ENCODE measurements at regions not wholly inside any gene's neighbourhood (a gene's known extent, or its start where the extent isn't known, plus 50 kb on each side); places are given as distances from the start of the nearest gene placed in this dataset.

- TF ChIP-seq CTCF (conservative IDR thresholded peaks at IDR 0.05; ENCODE audit: control insufficient read depth, insufficient read depth, low read depth, low read length), result no peak
- DNase-seq (ENCODE audit: low read depth), result no peak
- H3K4me3 ChIP-seq (ENCODE audit: control insufficient read depth, low read depth, low read length), result no peak overlapping the region
These were observed 495.7 kb upstream of the TPK1 start for GRCh38 chr7:145331522-145331921.

GRCh38 chr7:145331076-145331475, 495.2 kb upstream of the TPK1 start:
- no peak overlapping the region for H3K4me3 ChIP-seq (ENCODE audit: control insufficient read depth, low read depth, low read length)
- no peak for DNase-seq (ENCODE audit: low read depth)
- TF ChIP-seq CTCF (conservative IDR thresholded peaks at IDR 0.05; ENCODE audit: control insufficient read depth, insufficient read depth, low read depth, low read length), result no peak

- no peak for TF ChIP-seq CTCF (conservative IDR thresholded peaks at IDR 0.05; ENCODE audit: control insufficient read depth, insufficient read depth, low read depth, low read length)
- H3K4me3 ChIP-seq (ENCODE audit: control insufficient read depth, low read depth, low read length), result no peak overlapping the region
These were observed 491.8 kb upstream of the TPK1 start for GRCh38 chr7:145327646-145328045.

GRCh38 chr7:145324081-145324480, 488.2 kb upstream of the TPK1 start:
- no peak for TF ChIP-seq CTCF (conservative IDR thresholded peaks at IDR 0.05; ENCODE audit: control insufficient read depth, insufficient read depth, low read depth, low read length)
- H3K4me3 ChIP-seq (ENCODE audit: control insufficient read depth, low read depth, low read length), result no peak overlapping the region
- no peak for DNase-seq (ENCODE audit: low read depth)

More at GRCh38 chr7:145327646-145328045, 491.8 kb upstream of the TPK1 start:
- DNase-seq (ENCODE audit: low read depth), result no peak

- no peak for DNase-seq (ENCODE audit: low read depth)
- H3K4me3 ChIP-seq (ENCODE audit: control insufficient read depth, low read depth, low read length), result no peak overlapping the region
- no peak for TF ChIP-seq CTCF (conservative IDR thresholded peaks at IDR 0.05; ENCODE audit: control insufficient read depth, insufficient read depth, low read depth, low read length)
These were observed 477.7 kb upstream of the TPK1 start for GRCh38 chr7:145313551-145313950.

GRCh38 chr7:145293754-145294153, 457.9 kb upstream of the TPK1 start:
- H3K4me3 ChIP-seq (ENCODE audit: control insufficient read depth, low read depth, low read length), result no peak overlapping the region
- no peak for DNase-seq (ENCODE audit: low read depth)
- TF ChIP-seq CTCF (conservative IDR thresholded peaks at IDR 0.05; ENCODE audit: control insufficient read depth, insufficient read depth, low read depth, low read length), result no peak

- DNase-seq (ENCODE audit: low read depth), result no peak
- no peak for TF ChIP-seq CTCF (conservative IDR thresholded peaks at IDR 0.05; ENCODE audit: control insufficient read depth, insufficient read depth, low read depth, low read length)
- H3K4me3 ChIP-seq (ENCODE audit: control insufficient read depth, low read depth, low read length), result no peak overlapping the region
These were observed 457.4 kb upstream of the TPK1 start for GRCh38 chr7:145293228-145293701.

Data from fibroblast of mammary gland (primary cell).